NB4 (cell line): ENCODE measurements at regions not wholly inside any gene's neighbourhood (a gene's known extent, or its start where the extent isn't known, plus 50 kb on each side); places are given as distances from the start of the nearest gene placed in this dataset.

Source experiments
- CTCF ChIP-seq: IDR thresholded peaks from one replicate; pipeline ENCODE4 v1.5.1; 2012; ENCODE audit warnings: low read depth, low read length
- MAX ChIP-seq: IDR thresholded peaks from 2 replicates; pipeline ENCODE4 v1.6.1; 2011; ENCODE audit warnings: low read depth, low read length
- POLR2A ChIP-seq: IDR thresholded peaks from 2 replicates; pipeline ENCODE4 v1.6.1; 2011; ENCODE audit warnings: mild to moderate bottlenecking; ENCODE audit not compliant: insufficient read length; ENCODE audit errors: extremely low read depth

- TF ChIP-seq CTCF = no peak
- TF ChIP-seq POLR2A = no peak
- no peak for TF ChIP-seq MAX
Observed at GRCh38 chr4:11634283-11634682, 205.6 kb upstream of the HS3ST1 start.
